BE2C (cell line): ENCODE measurements at regions not wholly inside any gene's neighbourhood (a gene's known extent, or its start where the extent isn't known, plus 50 kb on each side); places are given as distances from the start of the nearest gene placed in this dataset.
"Not testable (repeated sequence)": the region's sequence is repeated elsewhere in the genome, so short reads cannot be mapped to it uniquely, and the experiment has no call there.

Experiments
- DNase-seq: peaks from one replicate; pipeline ENCODE4 v3.0.0-alpha.2; 2020
- H3K27me3 ChIP-seq: fragments of 250-450 bp; sonication (Bioruptor Pico); 2 replicates; pipeline ENCODE4 v1.5.1; 2020; ENCODE audit warnings: mild to moderate bottlenecking
- H3K36me3 ChIP-seq: fragments of 250-450 bp; sonication (Bioruptor Pico); 2 replicates; pipeline ENCODE4 v1.5.1; 2020; ENCODE audit warnings: mild to moderate bottlenecking
- H3K4me1 ChIP-seq: fragments of 250-450 bp; sonication (Bioruptor Pico); 2 replicates; pipeline ENCODE4 v1.5.1; 2020
- H3K4me3 ChIP-seq: 2 replicates; pipeline ENCODE4 v1.5.1; 2011; ENCODE audit warnings: low read depth, low read length
- H3K9me3 ChIP-seq: fragments of 250-450 bp; sonication (Bioruptor Pico); 2 replicates; pipeline ENCODE4 v1.5.1; 2020
- TF ChIP-seq, protein P1 (sequence below): IDR thresholded peaks from 2 replicates; pipeline ENCODE4 v1.5.1; 2012; ENCODE audit warnings: mild to moderate bottlenecking, low read depth, low read length

DNA sequence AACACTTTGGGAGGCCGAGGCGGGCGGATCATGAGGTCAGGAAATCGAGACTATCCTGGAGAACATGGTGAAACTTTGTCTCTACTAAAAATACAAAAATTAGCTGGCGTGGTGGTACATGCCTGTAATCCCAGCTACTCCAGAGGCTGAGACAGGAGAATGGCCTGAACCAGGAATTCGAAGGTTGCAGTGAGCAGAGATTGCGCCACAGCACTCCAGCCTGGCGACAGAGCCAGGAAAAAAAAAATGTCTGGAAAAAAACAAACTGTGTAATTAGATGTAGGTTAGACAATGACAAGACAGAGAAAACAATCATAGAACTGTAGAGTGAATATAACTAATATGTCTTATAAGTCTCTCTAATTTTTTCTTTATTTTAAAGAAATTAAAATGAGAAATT lies 1002.5 kb upstream of the LCORL start:
- H3K36me3 ChIP-seq = no peaks in the 10 kb centered on the region
- no peak for DNase-seq
- TF ChIP-seq, protein P1, sequence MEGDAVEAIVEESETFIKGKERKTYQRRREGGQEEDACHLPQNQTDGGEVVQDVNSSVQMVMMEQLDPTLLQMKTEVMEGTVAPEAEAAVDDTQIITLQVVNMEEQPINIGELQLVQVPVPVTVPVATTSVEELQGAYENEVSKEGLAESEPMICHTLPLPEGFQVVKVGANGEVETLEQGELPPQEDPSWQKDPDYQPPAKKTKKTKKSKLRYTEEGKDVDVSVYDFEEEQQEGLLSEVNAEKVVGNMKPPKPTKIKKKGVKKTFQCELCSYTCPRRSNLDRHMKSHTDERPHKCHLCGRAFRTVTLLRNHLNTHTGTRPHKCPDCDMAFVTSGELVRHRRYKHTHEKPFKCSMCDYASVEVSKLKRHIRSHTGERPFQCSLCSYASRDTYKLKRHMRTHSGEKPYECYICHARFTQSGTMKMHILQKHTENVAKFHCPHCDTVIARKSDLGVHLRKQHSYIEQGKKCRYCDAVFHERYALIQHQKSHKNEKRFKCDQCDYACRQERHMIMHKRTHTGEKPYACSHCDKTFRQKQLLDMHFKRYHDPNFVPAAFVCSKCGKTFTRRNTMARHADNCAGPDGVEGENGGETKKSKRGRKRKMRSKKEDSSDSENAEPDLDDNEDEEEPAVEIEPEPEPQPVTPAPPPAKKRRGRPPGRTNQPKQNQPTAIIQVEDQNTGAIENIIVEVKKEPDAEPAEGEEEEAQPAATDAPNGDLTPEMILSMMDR = no peak

DNA sequence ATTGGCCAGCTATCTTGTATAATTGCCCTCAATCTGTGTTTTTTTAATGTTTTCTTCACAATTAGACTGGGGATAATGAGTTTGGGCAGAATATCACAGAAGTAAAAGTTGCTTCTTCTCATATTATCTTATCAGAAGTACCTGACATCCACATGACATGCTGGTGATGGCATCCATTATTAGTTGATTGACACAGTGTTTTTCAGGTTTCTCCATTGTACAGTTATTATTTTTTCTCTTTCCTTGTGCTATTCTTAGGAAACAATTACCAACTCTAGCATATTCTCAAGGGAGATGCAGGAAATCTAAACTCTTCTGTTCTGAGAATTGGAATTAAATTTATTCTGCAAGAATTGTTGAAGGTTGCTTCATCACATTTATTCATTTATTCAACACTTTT lies 1000.1 kb upstream of the LCORL start:
- TF ChIP-seq, protein P1 = no peak

More for the DNA sequence above, 1002.5 kb upstream of the LCORL start:
- Histone ChIP-seq H3K4me3 (no peak overlapping the region), H3K4me1 (no peaks in the 10 kb centered on the region), H3K27me3 (peaks cover 6% of the 10 kb centered on the region; the same call in 1 of the 2 replicates), H3K9me3 (no peaks in the 10 kb centered on the region)

DNA sequence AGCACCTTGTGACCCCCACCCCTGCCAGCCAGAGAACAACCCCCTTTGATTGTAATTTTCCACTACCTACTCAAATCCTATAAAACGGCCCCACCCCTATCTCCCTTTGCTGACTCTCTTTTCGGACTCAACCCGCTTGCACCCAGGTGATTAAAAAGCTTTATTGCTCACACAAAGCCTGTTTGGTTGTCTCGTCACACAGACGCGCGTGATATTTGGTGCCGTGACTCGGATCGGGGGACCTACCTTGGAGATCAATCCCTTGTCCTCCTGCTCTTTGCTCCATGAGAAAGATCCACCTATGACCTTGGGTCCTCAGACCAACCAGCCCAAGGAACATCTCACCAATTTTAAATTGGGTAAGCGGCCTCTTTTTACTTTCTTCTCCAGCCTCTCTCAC lies 995.0 kb upstream of the LCORL start:
- H3K4me1 ChIP-seq, H3K9me3 ChIP-seq, DNase-seq, H3K4me3 ChIP-seq, H3K36me3 ChIP-seq, H3K27me3 ChIP-seq: not testable (repeated sequence)

More for the DNA sequence above, 1000.1 kb upstream of the LCORL start:
- H3K4me1 ChIP-seq = no peaks in the 10 kb centered on the region
- no peaks in the 10 kb centered on the region for H3K36me3 ChIP-seq
- no peaks in the 10 kb centered on the region for H3K9me3 ChIP-seq
- H3K27me3 ChIP-seq = 0 out of 2 replicates have a peak, but pooled peaks cover 2% of the 10 kb centered on the region
- no peak overlapping the region for H3K4me3 ChIP-seq
- no peak for DNase-seq

DNA sequence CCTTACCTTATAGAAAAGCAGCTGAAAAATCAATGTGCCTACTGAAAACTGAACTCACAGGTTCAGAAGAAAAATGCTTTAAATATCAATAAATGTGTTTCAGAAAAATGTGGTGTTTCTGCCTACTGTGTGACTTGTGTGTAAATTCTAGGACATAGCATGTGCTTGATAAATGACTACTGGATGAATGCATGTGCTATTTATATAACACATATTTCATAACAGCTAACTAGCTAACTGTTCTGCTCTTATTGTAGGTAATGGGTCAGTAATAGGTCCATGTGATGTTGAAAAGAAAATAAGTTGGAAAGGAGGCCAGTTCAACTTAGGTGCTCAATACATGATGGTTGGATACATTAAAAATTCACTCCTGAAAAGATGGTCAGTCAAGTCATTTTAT lies 993.0 kb upstream of the LCORL start:
- TF ChIP-seq, protein P1 = no peak
- no peak for DNase-seq
- no peaks in the 10 kb centered on the region for H3K36me3 ChIP-seq
- H3K9me3 ChIP-seq = no peaks in the 10 kb centered on the region
- H3K27me3 ChIP-seq = no peaks in the 10 kb centered on the region
- H3K4me3 ChIP-seq = no peak overlapping the region
- no peaks in the 10 kb centered on the region for H3K4me1 ChIP-seq

DNA sequence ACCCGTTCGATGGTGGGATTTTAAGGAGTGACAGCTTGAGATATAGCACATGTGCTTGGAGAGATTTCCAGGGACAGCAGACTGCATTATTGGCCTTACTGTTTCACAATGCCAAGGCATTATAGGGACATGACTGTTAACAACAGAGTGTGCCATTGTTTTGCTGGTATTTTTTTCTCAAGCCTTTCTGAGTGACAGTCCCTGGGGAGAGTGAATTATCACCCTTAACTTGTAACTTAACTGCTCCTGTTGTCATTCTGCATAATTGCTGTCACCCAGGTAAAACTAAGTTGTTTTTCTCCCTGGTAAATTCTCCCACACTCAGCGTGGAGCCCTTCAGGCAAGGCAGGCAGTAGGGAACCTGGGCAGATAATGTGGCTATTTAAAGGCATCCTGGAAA lies 989.2 kb upstream of the LCORL start:
- Histone ChIP-seq H3K36me3 (no peaks in the 10 kb centered on the region), H3K27me3 (no peaks in the 10 kb centered on the region), H3K4me1 (no peaks in the 10 kb centered on the region), H3K9me3 (no peaks in the 10 kb centered on the region), H3K4me3 (no peak overlapping the region)
- TF ChIP-seq, protein P1 = no peak
- DNase-seq = no peak

DNA sequence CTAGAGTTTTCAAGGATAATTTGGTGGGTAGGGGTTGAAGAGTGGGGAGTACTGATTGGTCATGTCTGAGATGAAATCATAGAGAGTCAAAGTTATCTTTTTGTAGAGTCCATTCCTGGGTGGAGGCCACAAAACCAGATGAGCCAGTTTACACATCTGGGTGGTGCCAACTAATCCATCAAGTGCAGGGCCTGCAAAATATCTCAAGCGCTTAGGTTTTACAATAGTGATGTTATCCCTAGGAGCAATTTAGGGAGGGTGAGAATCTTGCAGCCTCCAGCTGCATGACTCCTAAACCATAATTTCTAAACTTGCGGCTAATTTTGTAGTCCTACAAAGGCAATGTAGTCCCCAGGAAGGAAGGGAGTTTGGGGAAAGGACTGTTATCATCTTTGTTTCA lies 988.3 kb upstream of the LCORL start:
- H3K36me3 ChIP-seq = no peaks in the 10 kb centered on the region
- no peak overlapping the region for H3K4me3 ChIP-seq
- no peaks in the 10 kb centered on the region for H3K4me1 ChIP-seq
- DNase-seq = no peak
- no peaks in the 10 kb centered on the region for H3K9me3 ChIP-seq
- TF ChIP-seq, protein P1 = no peak
- no peaks in the 10 kb centered on the region for H3K27me3 ChIP-seq

DNA sequence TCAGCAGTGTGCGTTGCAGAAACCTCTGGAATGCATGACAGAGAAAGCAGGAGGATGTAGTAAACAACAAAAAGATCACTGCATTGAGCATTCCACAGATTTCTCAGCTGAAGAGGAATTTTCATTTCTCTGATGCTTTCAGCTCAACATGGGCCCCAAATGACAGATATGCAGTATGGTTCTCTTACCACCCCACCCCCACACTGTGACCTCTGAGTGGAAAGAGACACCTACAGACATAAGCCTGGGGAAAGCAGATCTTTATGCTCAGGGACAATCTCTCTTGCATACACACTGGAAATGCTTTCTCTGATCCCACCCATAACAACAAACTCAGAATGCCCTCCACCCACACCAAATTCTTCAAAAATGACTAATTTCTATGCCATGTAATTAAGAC lies 983.7 kb upstream of the LCORL start:
- H3K4me3 ChIP-seq = no peak overlapping the region
- no peak for DNase-seq
- H3K4me1 ChIP-seq = no peaks in the 10 kb centered on the region
- no peaks in the 10 kb centered on the region for H3K36me3 ChIP-seq
- H3K9me3 ChIP-seq = no peaks in the 10 kb centered on the region
- no peaks in the 10 kb centered on the region for H3K27me3 ChIP-seq
- TF ChIP-seq, protein P1 = no peak
